ENCODE measurements at regions not wholly inside any gene's neighbourhood (a gene's known extent, or its start where the extent isn't known, plus 50 kb on each side); places are given as distances from the start of the nearest gene placed in this dataset.

DNA sequence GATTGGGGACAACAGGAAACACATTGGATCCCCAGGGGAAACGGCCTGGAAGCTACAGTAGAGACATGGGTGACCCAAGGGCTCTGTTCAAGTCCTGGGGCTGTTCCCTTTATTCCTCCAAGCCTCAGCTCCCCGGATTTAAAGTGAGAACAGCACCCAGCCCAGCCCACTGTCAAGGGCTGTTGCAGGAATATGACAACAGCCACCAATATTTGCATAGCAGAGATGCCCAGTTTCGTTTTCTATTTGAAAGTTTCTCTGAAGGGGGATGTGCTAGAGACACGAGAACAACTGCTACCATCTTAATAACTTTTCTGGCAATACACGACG lies 81.1 kb upstream of the WNT7B start:
- Histone ChIP-seq H3K27me3 (ENCODE audit: insufficient read depth, low read depth) (no peaks in the 10 kb centered on the region), H3K4me2 (no peak overlapping the region), H3K79me2 (ENCODE audit: low read depth) (peaks cover 3% of the 10 kb centered on the region; the same call in 1 of the 2 replicates), H3K4me3 (no peak overlapping the region), H3K36me3 (ENCODE audit: low read depth) (no peaks in the 10 kb centered on the region), H2AFZ (no peak overlapping the region), H3K9me3 (ENCODE audit: insufficient read depth, low read depth) (no peaks in the 10 kb centered on the region), H3K27ac (no peak overlapping the region), H3F3A (ENCODE audit: insufficient read depth, low read depth) (peaks cover 16% of the 10 kb centered on the region), H3K9me2 (ENCODE audit: insufficient read depth) (no peaks in the 10 kb centered on the region), H4K20me1 (ENCODE audit: insufficient read depth) (no peaks in the 10 kb centered on the region), H3K4me1 (replicated peaks; ENCODE audit: insufficient read depth) (peaks cover 15% of the 10 kb centered on the region)
- intact Hi-C loops (cut with micrococcal nuclease; ENCODE audit: unreplicated experiment) = no loop called here
- no peak for DNase-seq
- BruUV-seq (replicated peaks) = no TSS peak
- ChIA-PET POLR2A (ENCODE audit: unreplicated experiment) (no interaction called here), CTCF (no interaction called here)
- TF ChIP-seq EZH2 (IDR thresholded peaks at IDR 0.05; ENCODE audit: low read depth) = no peak
- TF ChIP-seq, protein P1, sequence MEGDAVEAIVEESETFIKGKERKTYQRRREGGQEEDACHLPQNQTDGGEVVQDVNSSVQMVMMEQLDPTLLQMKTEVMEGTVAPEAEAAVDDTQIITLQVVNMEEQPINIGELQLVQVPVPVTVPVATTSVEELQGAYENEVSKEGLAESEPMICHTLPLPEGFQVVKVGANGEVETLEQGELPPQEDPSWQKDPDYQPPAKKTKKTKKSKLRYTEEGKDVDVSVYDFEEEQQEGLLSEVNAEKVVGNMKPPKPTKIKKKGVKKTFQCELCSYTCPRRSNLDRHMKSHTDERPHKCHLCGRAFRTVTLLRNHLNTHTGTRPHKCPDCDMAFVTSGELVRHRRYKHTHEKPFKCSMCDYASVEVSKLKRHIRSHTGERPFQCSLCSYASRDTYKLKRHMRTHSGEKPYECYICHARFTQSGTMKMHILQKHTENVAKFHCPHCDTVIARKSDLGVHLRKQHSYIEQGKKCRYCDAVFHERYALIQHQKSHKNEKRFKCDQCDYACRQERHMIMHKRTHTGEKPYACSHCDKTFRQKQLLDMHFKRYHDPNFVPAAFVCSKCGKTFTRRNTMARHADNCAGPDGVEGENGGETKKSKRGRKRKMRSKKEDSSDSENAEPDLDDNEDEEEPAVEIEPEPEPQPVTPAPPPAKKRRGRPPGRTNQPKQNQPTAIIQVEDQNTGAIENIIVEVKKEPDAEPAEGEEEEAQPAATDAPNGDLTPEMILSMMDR (conservative IDR thresholded peaks at IDR 0.05) = no peak

DNA sequence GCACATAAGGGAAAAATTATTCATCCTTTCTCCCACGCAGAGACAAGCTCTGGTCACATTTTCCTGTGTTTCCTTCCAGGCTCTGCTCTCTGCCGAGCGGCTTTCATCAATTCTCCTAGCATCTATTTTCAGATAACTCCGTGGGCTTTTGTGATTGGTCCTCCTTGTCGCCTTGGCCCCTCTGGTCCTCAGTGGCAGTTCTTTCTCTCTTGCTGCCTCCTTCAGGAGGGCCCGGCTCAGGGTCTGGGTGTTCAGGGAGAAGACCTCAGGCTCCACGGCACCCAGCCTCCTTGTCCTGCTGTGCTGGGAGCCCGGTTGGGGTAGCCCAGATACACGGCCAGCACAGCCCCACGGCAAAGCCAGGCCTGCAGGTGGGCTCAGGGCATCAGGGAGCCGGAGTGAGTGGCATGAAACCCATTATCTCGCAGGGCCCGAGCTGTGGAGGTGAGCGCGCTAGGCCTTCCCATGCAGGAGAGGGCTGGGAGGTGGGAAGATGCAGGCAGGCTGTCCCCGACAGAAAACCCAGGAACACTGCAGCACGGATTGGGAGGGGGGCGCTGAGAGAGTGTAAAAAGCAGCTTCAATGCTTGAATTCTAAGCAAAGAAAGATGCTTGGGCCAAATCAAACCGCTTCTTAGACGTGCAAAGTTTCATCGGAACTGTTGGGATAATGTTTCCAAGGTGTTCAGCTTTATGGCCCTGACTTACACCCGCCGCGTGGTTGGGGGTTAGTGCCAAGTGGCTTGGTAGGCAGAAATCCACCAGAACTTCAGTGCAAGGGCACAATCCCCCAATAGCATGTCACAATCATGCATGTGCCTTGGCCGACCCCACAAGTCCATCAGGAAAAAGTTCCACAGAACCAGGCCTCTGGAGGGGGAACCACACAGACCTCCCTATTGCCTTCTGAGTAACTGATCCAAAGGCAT lies 81.9 kb upstream of the WNT7B start:
- Histone ChIP-seq H2AFZ (no peak overlapping the region), H3K9me3 (ENCODE audit: insufficient read depth, low read depth) (no peaks in the 10 kb centered on the region), H4K20me1 (ENCODE audit: insufficient read depth) (no peaks in the 10 kb centered on the region), H3K27me3 (ENCODE audit: insufficient read depth, low read depth) (no peaks in the 10 kb centered on the region), H3K79me2 (ENCODE audit: low read depth) (peaks cover 3% of the 10 kb centered on the region; the same call in 1 of the 2 replicates), H3K9me2 (ENCODE audit: insufficient read depth) (no peaks in the 10 kb centered on the region), H3K27ac (no peak overlapping the region), H3K4me3 (no peak overlapping the region), H3K4me1 (replicated peaks; ENCODE audit: insufficient read depth) (peaks cover 13% of the 10 kb centered on the region), H3K4me2 (no peak overlapping the region), H3K36me3 (ENCODE audit: low read depth) (no peaks in the 10 kb centered on the region), H3F3A (ENCODE audit: insufficient read depth, low read depth) (peaks cover 14% of the 10 kb centered on the region)
- intact Hi-C loops (cut with micrococcal nuclease; ENCODE audit: unreplicated experiment) = no loop called here
- POLR2A ChIA-PET (ENCODE audit: unreplicated experiment) = interaction anchor here (0.6 kb wide), 1 partner anchor 56 kb away, joined by 8 read pairs; no protein-coding TSS in a partner anchor
- DNase-seq = no peak
- CTCF ChIA-PET = no interaction called here
- TF ChIP-seq, protein P1 (conservative IDR thresholded peaks at IDR 0.05) = no peak
- no peak for TF ChIP-seq EZH2 (IDR thresholded peaks at IDR 0.05; ENCODE audit: low read depth)
- no TSS peak for BruUV-seq (replicated peaks)

DNA sequence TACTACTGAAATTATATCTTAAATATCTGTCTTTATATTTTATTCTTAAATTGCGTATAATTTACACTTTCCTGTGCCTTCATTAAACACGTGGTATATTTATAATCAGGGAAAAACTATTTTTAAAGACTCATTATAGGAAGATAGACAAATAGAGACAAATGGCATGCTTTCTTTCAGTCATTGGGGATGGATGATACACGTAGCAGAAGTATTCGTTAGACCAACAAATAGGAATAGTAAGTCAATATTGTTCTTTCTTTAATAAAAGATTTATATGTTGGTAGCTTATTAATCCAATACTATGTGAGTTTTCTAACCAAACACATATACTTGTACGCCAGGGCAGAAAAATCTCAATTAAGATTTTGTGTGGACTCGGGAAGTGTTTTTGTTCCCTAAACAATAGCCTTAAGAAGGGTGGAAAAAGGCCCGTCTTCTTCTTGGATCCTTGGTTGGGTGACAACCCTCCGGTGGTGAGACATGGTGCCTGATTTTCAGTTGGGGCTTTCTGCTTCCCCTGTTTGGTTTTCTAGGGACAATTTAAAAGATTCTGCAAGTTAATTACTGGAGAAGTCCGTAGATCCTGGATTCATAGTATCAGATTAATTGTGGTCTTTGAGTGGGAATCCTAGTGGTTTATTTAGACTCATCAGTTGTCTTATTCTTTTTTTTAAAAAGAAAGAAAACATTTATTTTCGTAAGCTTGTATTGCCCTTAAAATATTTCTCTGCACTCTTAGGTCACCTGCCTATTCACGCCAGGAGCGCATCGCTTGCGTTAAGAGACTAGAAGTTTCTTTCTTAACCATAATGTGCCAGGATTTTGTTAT lies 83.5 kb upstream of the WNT7B start:
- TF ChIP-seq, protein P1 (conservative IDR thresholded peaks at IDR 0.05) = no peak
- no peak for TF ChIP-seq EZH2 (IDR thresholded peaks at IDR 0.05; ENCODE audit: low read depth)
- ChIA-PET POLR2A (ENCODE audit: unreplicated experiment) (no interaction called here), CTCF (no interaction called here)
- H3K4me3 ChIP-seq = no peak overlapping the region
- no peaks in the 10 kb centered on the region for H4K20me1 ChIP-seq (ENCODE audit: insufficient read depth)
- H3K27ac ChIP-seq = no peak overlapping the region
- no peaks in the 10 kb centered on the region for H3K9me2 ChIP-seq (ENCODE audit: insufficient read depth)
- no peaks in the 10 kb centered on the region for H3K9me3 ChIP-seq (ENCODE audit: insufficient read depth, low read depth)
- intact Hi-C loops (cut with micrococcal nuclease; ENCODE audit: unreplicated experiment) = no loop called here
- no peaks in the 10 kb centered on the region; the same call in 1 of the 2 replicates for H3K4me1 ChIP-seq (replicated peaks; ENCODE audit: insufficient read depth)
- H3K36me3 ChIP-seq (ENCODE audit: low read depth) = no peaks in the 10 kb centered on the region
- BruUV-seq (replicated peaks) = no TSS peak
- peaks cover 6% of the 10 kb centered on the region for H3F3A ChIP-seq (ENCODE audit: insufficient read depth, low read depth)
- no peaks in the 10 kb centered on the region for H3K27me3 ChIP-seq (ENCODE audit: insufficient read depth, low read depth)
- DNase-seq = no peak
- peaks cover 4% of the 10 kb centered on the region; the same call in 1 of the 2 replicates for H3K79me2 ChIP-seq (ENCODE audit: low read depth)
- H2AFZ ChIP-seq = no peak overlapping the region
- no peak overlapping the region for H3K4me2 ChIP-seq
